Endothelial cell of umbilical vein (primary cell): ENCODE measurements at regions not wholly inside any gene's neighbourhood (a gene's known extent, or its start where the extent isn't known, plus 50 kb on each side); places are given as distances from the start of the nearest gene placed in this dataset.

Experiments used
- BruUV-seq: library from RNA; stranded (reverse); fragments of 400-500 nt; replicated peaks from 2 replicates; lab custom pipeline; 2021; lab: Mats Ljungman, UMichigan
- CTCF ChIA-PET: fragments of 300-600, 350-600 bp; sonication (Branson Sonifier 250); formaldehyde crosslinking; loops from one replicate; lab custom pipeline; 2021; ENCODE audit warnings: antibody characterized with exemption, inconsistent platforms; lab: Charles Lee
- POLR2A ChIA-PET: fragments of 300-600, 350-600 bp; sonication (Branson Sonifier 250); formaldehyde crosslinking; loops from one replicate; lab custom pipeline; 2021; ENCODE audit warnings: antibody characterized with exemption, inconsistent platforms; lab: Charles Lee
- DNase-seq: peaks from one replicate; pipeline ENCODE4 v3.0.0-alpha.2; 2011; ENCODE audit warnings: low read depth, low spot score
- FAIRE-seq: peaks from 2 replicates; lab custom pipeline; 2011; peaks lifted over from hg19 to GRCh38; lab: Jason Lieb, UNC
- H2AFZ ChIP-seq: 2 replicates; pipeline ENCODE4 v1.6.0; 2012; ENCODE audit warnings: low read depth, low read length, control low read depth, inconsistent platforms
- H3K27ac ChIP-seq: 2 replicates; pipeline ENCODE4 v1.5.1; 2011; ENCODE audit warnings: low read depth, mild to moderate bottlenecking, control low read depth, low read length, moderate library complexity; ENCODE audit not compliant: insufficient read depth
- H3K27me3 ChIP-seq, 2 experiments: 2 replicates each; pipeline versions ENCODE4 v1.6.0 to v1.6.1; 2011; ENCODE audit warnings: low read length in 2 of 2, mixed read lengths in 1 of 2; ENCODE audit not compliant: control insufficient read depth in 2 of 2, insufficient read depth in 2 of 2
- H3K36me3 ChIP-seq, 2 experiments: 2 replicates in 1 of 2; 3 replicates in 1 of 2; pipeline ENCODE4 v1.5.1; 2011; ENCODE audit warnings: low read length in 2 of 2, mild to moderate bottlenecking in 1 of 2, moderate library complexity in 1 of 2; ENCODE audit not compliant: control insufficient read depth in 2 of 2, insufficient read depth in 2 of 2; ENCODE audit errors: extremely low read depth in 1 of 2
- H3K4me1 ChIP-seq: 3 replicates; pipeline ENCODE4 v1.5.1; 2011; ENCODE audit warnings: mild to moderate bottlenecking, low read length; ENCODE audit not compliant: control insufficient read depth, insufficient read depth; ENCODE audit errors: extremely low read depth
- H3K4me2 ChIP-seq: 2 replicates; pipeline ENCODE4 v1.6.1; 2011; ENCODE audit warnings: low read length, control low read depth, mixed read lengths; ENCODE audit not compliant: insufficient read depth
- H3K4me3 ChIP-seq, 3 experiments: fragments of 200-600 bp in 1 of 3; sonication (generic), shearing (Covaris generic) in 1 of 3; replicated peaks in 1 of 3; 2 replicates each; pipeline ENCODE4 v1.5.1; 2011 to 2016; ENCODE audit warnings: control low read depth in 3 of 3, low read length in 3 of 3, mild to moderate bottlenecking in 2 of 3, inconsistent platforms in 1 of 3, low read depth in 1 of 3, moderate library complexity in 1 of 3; ENCODE audit not compliant: insufficient read depth in 1 of 3
- H3K79me2 ChIP-seq: 2 replicates; pipeline ENCODE4 v1.6.0; 2012; ENCODE audit warnings: low read length, inconsistent platforms; ENCODE audit not compliant: control insufficient read depth, insufficient read depth
- H3K9ac ChIP-seq: replicated peaks from 2 replicates; pipeline ENCODE3; 2011; ENCODE audit warnings: low read length, control low read depth; ENCODE audit not compliant: insufficient read depth; ENCODE audit errors: extremely low read depth
- H3K9me1 ChIP-seq: replicated peaks from 3 replicates; pipeline ENCODE4 v1.6.0; 2011; ENCODE audit warnings: mild to moderate bottlenecking, low read length; ENCODE audit not compliant: control insufficient read depth, insufficient read depth; ENCODE audit errors: extremely low read depth
- H3K9me3 ChIP-seq: replicated peaks from 2 replicates; pipeline ENCODE4 v1.5.1; 2012; ENCODE audit warnings: low read length, inconsistent platforms; ENCODE audit not compliant: control insufficient read depth, insufficient read depth
- H4K20me1 ChIP-seq: replicated peaks from 2 replicates; pipeline ENCODE3; 2011; ENCODE audit warnings: mild to moderate bottlenecking, low read length; ENCODE audit not compliant: control insufficient read depth, insufficient read depth; ENCODE audit errors: extremely low read depth
- EZH2 ChIP-seq: IDR thresholded peaks from 2 replicates; pipeline ENCODE4 v1.6.1; 2012; ENCODE audit warnings: borderline replicate concordance, low read depth, mild to moderate bottlenecking, moderate library complexity, low read length, inconsistent platforms; ENCODE audit not compliant: severe bottlenecking
- FOS ChIP-seq: IDR thresholded peaks from 2 replicates; pipeline ENCODE4 v1.6.1; 2011; ENCODE audit warnings: mild to moderate bottlenecking, low read length, moderate library complexity, borderline replicate concordance; ENCODE audit not compliant: insufficient read depth
- GATA2 ChIP-seq: IDR thresholded peaks from 2 replicates; pipeline ENCODE4 v1.7.0; 2011; ENCODE audit warnings: low read depth, mild to moderate bottlenecking, moderate library complexity, mixed read lengths, low read length; ENCODE audit not compliant: insufficient read length, insufficient read depth
- JUN ChIP-seq: IDR thresholded peaks from 2 replicates; pipeline ENCODE4 v1.6.1; 2011; ENCODE audit warnings: borderline replicate concordance, low read depth; ENCODE audit not compliant: insufficient read length, insufficient read depth
- MYC ChIP-seq: IDR thresholded peaks from one replicate; pipeline ENCODE4 v1.6.1; 2011; ENCODE audit warnings: mild to moderate bottlenecking, low read depth, low read length
- POLR2A ChIP-seq: IDR thresholded peaks from 2 replicates; pipeline ENCODE4 v1.6.1; 2012; ENCODE audit warnings: low read depth, mild to moderate bottlenecking, control low read depth, low read length
- POLR2AphosphoS5 ChIP-seq: IDR thresholded peaks from 2 replicates; pipeline ENCODE4 v1.6.1; 2012; ENCODE audit warnings: low read depth, mild to moderate bottlenecking, control low read depth, low read length, moderate library complexity; ENCODE audit not compliant: insufficient read depth
- dilution Hi-C: fragments of 300-500 bp; cut with MboI; formaldehyde crosslinking; loops from one replicate; pipeline ENCODE4 v1.15.0; 2019; ENCODE audit warnings: low sequenced_read_pairs; ENCODE audit not compliant: extremely low pct_ligation_motif_present
- intact Hi-C: fragments of 100-400 bp; cut with micrococcal nuclease; formaldehyde crosslinking; loops from one replicate; pipeline ENCODE4 v1.10.0; 2022
- TF ChIP-seq, protein P1 (sequence below), 2 donors: IDR thresholded peaks; 1 replicate in 1 of 2; 2 replicates in 1 of 2; pipeline ENCODE4 v1.5.1; 2011; ENCODE audit warnings: low read length in 2 of 2, mild to moderate bottlenecking in 2 of 2, moderate library complexity in 2 of 2, control low read depth in 1 of 2, inconsistent platforms in 1 of 2, low read depth in 1 of 2; ENCODE audit not compliant: insufficient read depth in 1 of 2; ENCODE audit errors: extremely low read depth in 1 of 2
- TF ChIP-seq, protein P2 (sequence below): IDR thresholded peaks from 2 replicates; pipeline ENCODE4 v1.6.1; 2011; ENCODE audit not compliant: insufficient read depth, insufficient read length

DNA sequence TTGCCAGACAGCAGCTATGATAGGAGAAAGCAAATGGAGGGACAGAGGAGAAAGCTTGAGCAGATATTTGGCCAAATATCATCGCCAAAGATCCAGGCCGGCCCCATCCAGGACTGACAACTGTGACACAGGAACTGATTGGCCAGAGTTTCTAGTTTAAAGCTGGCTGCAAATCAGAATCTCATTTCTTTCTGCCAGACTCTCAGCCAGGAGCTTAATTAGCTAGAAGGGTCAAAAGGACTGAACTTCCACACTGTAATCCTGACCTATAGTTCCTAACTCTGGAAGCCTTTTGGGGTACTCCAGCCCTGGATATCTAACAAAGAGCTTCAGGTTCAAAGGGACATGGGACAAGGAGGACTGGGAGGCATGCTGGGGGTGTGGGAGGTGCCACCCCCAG is 106.7 kb upstream of the GNG12 start:
- Histone ChIP-seq H3K9ac (no peak overlapping the region), H3K4me1 (no peaks in the 10 kb centered on the region), H3K4me3 (no peak overlapping the region), H3K79me2 (no peaks in the 10 kb centered on the region), H3K27me3 (no peaks in the 10 kb centered on the region), H3K27ac (no peak overlapping the region), H3K4me2 (no peak overlapping the region), H3K9me1 (no peaks in the 10 kb centered on the region), H4K20me1 (no peaks in the 10 kb centered on the region), H2AFZ (no peak overlapping the region), H3K36me3 (no peaks in the 10 kb centered on the region), H3K9me3 (no peaks in the 10 kb centered on the region)
- FAIRE-seq (no peak), DNase-seq (no peak)
- intact Hi-C loops (no loop called here), dilution Hi-C loops (no loop called here)
- BruUV-seq = no TSS peak
- TF ChIP-seq POLR2AphosphoS5 (no peak), POLR2A (no peak), FOS (no peak), MYC (no peak), EZH2 (no peak), JUN (no peak), GATA2 (no peak)
- TF ChIP-seq, protein P1, sequence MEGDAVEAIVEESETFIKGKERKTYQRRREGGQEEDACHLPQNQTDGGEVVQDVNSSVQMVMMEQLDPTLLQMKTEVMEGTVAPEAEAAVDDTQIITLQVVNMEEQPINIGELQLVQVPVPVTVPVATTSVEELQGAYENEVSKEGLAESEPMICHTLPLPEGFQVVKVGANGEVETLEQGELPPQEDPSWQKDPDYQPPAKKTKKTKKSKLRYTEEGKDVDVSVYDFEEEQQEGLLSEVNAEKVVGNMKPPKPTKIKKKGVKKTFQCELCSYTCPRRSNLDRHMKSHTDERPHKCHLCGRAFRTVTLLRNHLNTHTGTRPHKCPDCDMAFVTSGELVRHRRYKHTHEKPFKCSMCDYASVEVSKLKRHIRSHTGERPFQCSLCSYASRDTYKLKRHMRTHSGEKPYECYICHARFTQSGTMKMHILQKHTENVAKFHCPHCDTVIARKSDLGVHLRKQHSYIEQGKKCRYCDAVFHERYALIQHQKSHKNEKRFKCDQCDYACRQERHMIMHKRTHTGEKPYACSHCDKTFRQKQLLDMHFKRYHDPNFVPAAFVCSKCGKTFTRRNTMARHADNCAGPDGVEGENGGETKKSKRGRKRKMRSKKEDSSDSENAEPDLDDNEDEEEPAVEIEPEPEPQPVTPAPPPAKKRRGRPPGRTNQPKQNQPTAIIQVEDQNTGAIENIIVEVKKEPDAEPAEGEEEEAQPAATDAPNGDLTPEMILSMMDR (IDR thresholded peaks at IDR 0.05; ENCODE audit: extremely low read depth in 1 of 2, insufficient read depth in 1 of 2, low read depth in 1 of 2, low read length in 2 of 2) = no peak
- TF ChIP-seq, protein P2, sequence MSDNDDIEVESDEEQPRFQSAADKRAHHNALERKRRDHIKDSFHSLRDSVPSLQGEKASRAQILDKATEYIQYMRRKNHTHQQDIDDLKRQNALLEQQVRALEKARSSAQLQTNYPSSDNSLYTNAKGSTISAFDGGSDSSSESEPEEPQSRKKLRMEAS = no peak
- POLR2A ChIA-PET = no interaction called here
- CTCF ChIA-PET = interaction anchor here (1.2 to 4.2 kb wide), 4 partner anchors 12 to 79 kb away, joined by 3 to 20 read pairs (median 5); no protein-coding TSS in a partner anchor
